HG02852 (cell line): ENCODE measurements at regions not wholly inside any gene's neighbourhood (a gene's known extent, or its start where the extent isn't known, plus 50 kb on each side); places are given as distances from the start of the nearest gene placed in this dataset.

Source experiments
- ATAC-seq: cut with Tn5 transposase; IDR thresholded peaks from one replicate; pipeline ENCODE4 v1.9.1; 2021; ENCODE audit warnings: mild to moderate bottlenecking, moderate library complexity; ENCODE audit not compliant: unreplicated experiment

- ATAC-seq: no peak
Measured at GRCh38 chr4:155523358-155523757, 143.3 kb upstream of the GUCY1A1 start.

- no peak for ATAC-seq
Measured at GRCh38 chr4:155522201-155522600, 144.4 kb upstream of the GUCY1A1 start.

GRCh38 chr4:155521382-155521781 is 144.6 kb upstream of the MAP9 start:
- ATAC-seq: no peak

GRCh38 chr4:155515444-155516075 is 138.8 kb upstream of the MAP9 start:
- ATAC-seq: no peak

GRCh38 chr4:155514628-155515027 is 137.9 kb upstream of the MAP9 start:
- ATAC-seq: no peak

GRCh38 chr4:155512817-155513216 is 136.1 kb upstream of the MAP9 start:
- no peak for ATAC-seq

- ATAC-seq: no peak
Measured at GRCh38 chr4:155512046-155512445, 135.3 kb upstream of the MAP9 start.

GRCh38 chr4:155510771-155511170 is 134.0 kb upstream of the MAP9 start:
- no peak for ATAC-seq

GRCh38 chr4:155509555-155509954 is 132.8 kb upstream of the MAP9 start:
- ATAC-seq: no peak

- no peak for ATAC-seq
Measured at GRCh38 chr4:155506745-155507144, 130.0 kb upstream of the MAP9 start.

- ATAC-seq: no peak
Measured at GRCh38 chr4:155505321-155505720, 128.6 kb upstream of the MAP9 start.

GRCh38 chr4:155497306-155497705 is 120.5 kb upstream of the MAP9 start:
- ATAC-seq: no peak

GRCh38 chr4:155496294-155496626 is 119.5 kb upstream of the MAP9 start:
- no peak for ATAC-seq

GRCh38 chr4:155495572-155496293 is 119.0 kb upstream of the MAP9 start:
- no peak for ATAC-seq

GRCh38 chr4:155494037-155494718 is 117.4 kb upstream of the MAP9 start:
- no peak for ATAC-seq

GRCh38 chr4:155491336-155492120 is 114.8 kb upstream of the MAP9 start:
- ATAC-seq: peak; percentile 96

GRCh38 chr4:155489271-155489670 is 112.5 kb upstream of the MAP9 start:
- no peak for ATAC-seq

- ATAC-seq: no peak
Measured at GRCh38 chr4:155488691-155489090, 111.9 kb upstream of the MAP9 start.

- peak; percentile 26 for ATAC-seq
Measured at GRCh38 chr4:155487210-155487609, 110.4 kb upstream of the MAP9 start.

GRCh38 chr4:155481150-155481549 is 104.4 kb upstream of the MAP9 start:
- no peak for ATAC-seq

- no peak for ATAC-seq
Measured at GRCh38 chr4:155479835-155480234, 103.1 kb upstream of the MAP9 start.
